ENCODE measurements at regions not wholly inside any gene's neighbourhood (a gene's known extent, or its start where the extent isn't known, plus 50 kb on each side); places are given as distances from the start of the nearest gene placed in this dataset.

GRCh38 chr1:43067233-43067745 lies 104.8 kb downstream of the EBNA1BP2 start:
- H3K27me3 ChIP-seq (ENCODE audit: control insufficient read depth, insufficient read depth, low read length), result no peaks in the 10 kb centered on the region
- H3K4me3 ChIP-seq (ENCODE audit: low read depth, low read length), result no peak overlapping the region
- TF ChIP-seq CTCF (IDR thresholded peaks at IDR 0.05; ENCODE audit: insufficient read depth, low read length, poor library complexity, severe bottlenecking), result no peak
- no peak for DNase-seq (ENCODE audit: low read depth)
- no peaks in the 10 kb centered on the region for H3K36me3 ChIP-seq (ENCODE audit: control insufficient read depth, insufficient read depth, low read length)

- Histone ChIP-seq H3K36me3 (ENCODE audit: control insufficient read depth, insufficient read depth, low read length) (no peaks in the 10 kb centered on the region), H3K27me3 (ENCODE audit: control insufficient read depth, insufficient read depth, low read length) (no peaks in the 10 kb centered on the region), H3K4me3 (ENCODE audit: low read depth, low read length) (no peak overlapping the region)
- no peak for TF ChIP-seq CTCF (IDR thresholded peaks at IDR 0.05; ENCODE audit: insufficient read depth, low read length, poor library complexity, severe bottlenecking)
- DNase-seq (ENCODE audit: low read depth), result no peak
Measured at GRCh38 chr1:43066578-43066977, 105.5 kb downstream of the EBNA1BP2 start.

- Histone ChIP-seq H3K36me3 (ENCODE audit: control insufficient read depth, insufficient read depth, low read length) (no peaks in the 10 kb centered on the region), H3K27me3 (ENCODE audit: control insufficient read depth, insufficient read depth, low read length) (no peaks in the 10 kb centered on the region), H3K4me3 (ENCODE audit: low read depth, low read length) (no peak overlapping the region)
- no peak for TF ChIP-seq CTCF (IDR thresholded peaks at IDR 0.05; ENCODE audit: insufficient read depth, low read length, poor library complexity, severe bottlenecking)
- no peak for DNase-seq (ENCODE audit: low read depth)
Measured at GRCh38 chr1:43065616-43066399, 106.3 kb downstream of the EBNA1BP2 start.

GRCh38 chr1:43065191-43065590 lies 106.5 kb upstream of the SLC2A1 start:
- H3K27me3 ChIP-seq (ENCODE audit: control insufficient read depth, insufficient read depth, low read length), result no peaks in the 10 kb centered on the region
- no peaks in the 10 kb centered on the region for H3K36me3 ChIP-seq (ENCODE audit: control insufficient read depth, insufficient read depth, low read length)
- DNase-seq (ENCODE audit: low read depth), result no peak
- no peak overlapping the region for H3K4me3 ChIP-seq (ENCODE audit: low read depth, low read length)
- no peak for TF ChIP-seq CTCF (IDR thresholded peaks at IDR 0.05; ENCODE audit: insufficient read depth, low read length, poor library complexity, severe bottlenecking)

- TF ChIP-seq CTCF (IDR thresholded peaks at IDR 0.05; ENCODE audit: insufficient read depth, low read length, poor library complexity, severe bottlenecking), result no peak
- Histone ChIP-seq H3K27me3 (ENCODE audit: control insufficient read depth, insufficient read depth, low read length) (no peaks in the 10 kb centered on the region), H3K36me3 (ENCODE audit: control insufficient read depth, insufficient read depth, low read length) (no peaks in the 10 kb centered on the region), H3K4me3 (ENCODE audit: low read depth, low read length) (no peak overlapping the region)
- DNase-seq (ENCODE audit: low read depth), result no peak
Measured at GRCh38 chr1:43063394-43064219, 104.9 kb upstream of the SLC2A1 start.

Data from kidney epithelial cell (primary cell).